Mesenchymal stem cell (in vitro differentiated cells and primary cell): ENCODE measurements at regions not wholly inside any gene's neighbourhood (a gene's known extent, or its start where the extent isn't known, plus 50 kb on each side); places are given as distances from the start of the nearest gene placed in this dataset.
"Not testable (repeated sequence)": the region's sequence is repeated elsewhere in the genome, so short reads cannot be mapped to it uniquely, and the experiment has no call there.

Experiments used
- DNase-seq: peaks from one replicate; pipeline ENCODE4 v3.0.0-alpha.2; 2013
- H2AFZ ChIP-seq: one replicate; pipeline ENCODE4 v1.6.1; 2013; ENCODE audit warnings: low read depth, mild to moderate bottlenecking, control low read depth, inconsistent platforms, low read length, moderate library complexity
- H2AK5ac ChIP-seq: 2 replicates; pipeline ENCODE4 v1.6.1; 2013; ENCODE audit warnings: low read length, moderate library complexity, mild to moderate bottlenecking, inconsistent platforms; ENCODE audit not compliant: severe bottlenecking
- H2BK120ac ChIP-seq: one replicate; pipeline ENCODE4 v1.6.1; 2013; ENCODE audit warnings: low read depth, mild to moderate bottlenecking, inconsistent platforms, low read length, moderate library complexity
- H2BK12ac ChIP-seq, 2 experiments: one replicate each; pipeline ENCODE4 v1.6.1; 2013; ENCODE audit warnings: inconsistent platforms in 2 of 2, low read length in 2 of 2, mild to moderate bottlenecking in 2 of 2, moderate library complexity in 2 of 2, control low read depth in 1 of 2
- H2BK15ac ChIP-seq: one replicate; pipeline ENCODE4 v1.6.1; 2013; ENCODE audit warnings: mild to moderate bottlenecking, low read depth, inconsistent platforms; ENCODE audit not compliant: poor library complexity, severe bottlenecking
- H2BK5ac ChIP-seq: 2 replicates; pipeline ENCODE4 v1.6.1; 2013; ENCODE audit warnings: low read depth, mild to moderate bottlenecking, low read length, control low read depth, inconsistent platforms; ENCODE audit not compliant: poor library complexity, severe bottlenecking
- H3K14ac ChIP-seq, 2 experiments: one replicate each; pipeline ENCODE4 v1.6.1; 2013; ENCODE audit warnings: inconsistent platforms in 2 of 2, low read length in 2 of 2, control low read depth in 1 of 2, mild to moderate bottlenecking in 1 of 2, moderate library complexity in 1 of 2
- H3K18ac ChIP-seq, 2 experiments: one replicate each; pipeline ENCODE4 v1.6.1; 2013; ENCODE audit warnings: inconsistent platforms in 2 of 2, low read length in 2 of 2, control low read depth in 1 of 2, low read depth in 1 of 2, mild to moderate bottlenecking in 1 of 2
- H3K23ac ChIP-seq, 2 experiments: one replicate each; pipeline ENCODE4 v1.6.1; 2013; ENCODE audit warnings: inconsistent platforms in 2 of 2, low read length in 2 of 2, mild to moderate bottlenecking in 2 of 2, moderate library complexity in 2 of 2, control low read depth in 1 of 2
- H3K27ac ChIP-seq: 2 replicates; pipeline ENCODE4 v1.5.1; 2013; ENCODE audit warnings: mild to moderate bottlenecking, moderate library complexity, low read length, control low read depth, inconsistent platforms; ENCODE audit not compliant: poor library complexity, severe bottlenecking
- H3K27me3 ChIP-seq, 2 experiments: 2 replicates each; pipeline versions ENCODE4 v1.6.1 to v1.7.0; 2013; ENCODE audit warnings: low read length in 2 of 2, mild to moderate bottlenecking in 2 of 2, moderate library complexity in 2 of 2, control low read depth in 1 of 2, inconsistent platforms in 1 of 2; ENCODE audit not compliant: control insufficient read depth in 1 of 2, insufficient read depth in 1 of 2
- H3K36me3 ChIP-seq, 2 experiments: 2 replicates each; pipeline versions ENCODE4 v1.6.1 to v1.7.0; 2013; ENCODE audit warnings: low read length in 2 of 2, control low read depth in 1 of 2, inconsistent platforms in 1 of 2, low read depth in 1 of 2, mild to moderate bottlenecking in 1 of 2; ENCODE audit not compliant: insufficient read depth in 2 of 2, control insufficient read depth in 1 of 2
- H3K4ac ChIP-seq, 2 experiments: one replicate each; pipeline ENCODE4 v1.6.1; 2013; ENCODE audit warnings: inconsistent platforms in 2 of 2, low read length in 2 of 2, mild to moderate bottlenecking in 2 of 2, moderate library complexity in 2 of 2, control low read depth in 1 of 2, low read depth in 1 of 2
- H3K4me1 ChIP-seq: 2 replicates; pipeline ENCODE4 v1.6.1; 2013; ENCODE audit warnings: low read depth, low read length, control low read depth; ENCODE audit not compliant: control insufficient read depth, insufficient read depth
- H3K4me2 ChIP-seq: 2 replicates; pipeline ENCODE4 v1.6.1; 2013; ENCODE audit warnings: low read length, mild to moderate bottlenecking, inconsistent platforms; ENCODE audit not compliant: poor library complexity, severe bottlenecking
- H3K4me3 ChIP-seq, 2 experiments: 2 replicates each; pipeline versions ENCODE4 v1.5.1 to v1.7.0; 2013; ENCODE audit warnings: low read length in 2 of 2, mild to moderate bottlenecking in 2 of 2, control low read depth in 1 of 2, low read depth in 1 of 2; ENCODE audit not compliant: insufficient read depth in 1 of 2
- H3K79me1 ChIP-seq: replicated peaks from 2 replicates; pipeline ENCODE4 v1.6.1; 2013; ENCODE audit warnings: mild to moderate bottlenecking, control low read depth, low read length, inconsistent platforms; ENCODE audit not compliant: poor library complexity, severe bottlenecking
- H3K9ac ChIP-seq: 2 replicates; pipeline ENCODE4 v1.7.0; 2013; ENCODE audit warnings: mild to moderate bottlenecking, low read length, moderate library complexity
- H3K9me3 ChIP-seq: 2 replicates; pipeline ENCODE4 v1.7.0; 2013; ENCODE audit warnings: mild to moderate bottlenecking, low read length; ENCODE audit not compliant: control insufficient read depth
- H4K8ac ChIP-seq: one replicate; pipeline ENCODE4 v1.6.1; 2013; ENCODE audit warnings: inconsistent platforms, mild to moderate bottlenecking, low read length, moderate library complexity
- H4K91ac ChIP-seq: one replicate; pipeline ENCODE4 v1.6.1; 2013; ENCODE audit warnings: mild to moderate bottlenecking, low read length, inconsistent platforms
- WGBS: methylation state at CpG from one replicate; pipeline ENCODE4 v1.1.7; 2013; ENCODE audit warnings: mixed read lengths; 5-methylcytosine and 5-hydroxymethylcytosine counted together

DNA sequence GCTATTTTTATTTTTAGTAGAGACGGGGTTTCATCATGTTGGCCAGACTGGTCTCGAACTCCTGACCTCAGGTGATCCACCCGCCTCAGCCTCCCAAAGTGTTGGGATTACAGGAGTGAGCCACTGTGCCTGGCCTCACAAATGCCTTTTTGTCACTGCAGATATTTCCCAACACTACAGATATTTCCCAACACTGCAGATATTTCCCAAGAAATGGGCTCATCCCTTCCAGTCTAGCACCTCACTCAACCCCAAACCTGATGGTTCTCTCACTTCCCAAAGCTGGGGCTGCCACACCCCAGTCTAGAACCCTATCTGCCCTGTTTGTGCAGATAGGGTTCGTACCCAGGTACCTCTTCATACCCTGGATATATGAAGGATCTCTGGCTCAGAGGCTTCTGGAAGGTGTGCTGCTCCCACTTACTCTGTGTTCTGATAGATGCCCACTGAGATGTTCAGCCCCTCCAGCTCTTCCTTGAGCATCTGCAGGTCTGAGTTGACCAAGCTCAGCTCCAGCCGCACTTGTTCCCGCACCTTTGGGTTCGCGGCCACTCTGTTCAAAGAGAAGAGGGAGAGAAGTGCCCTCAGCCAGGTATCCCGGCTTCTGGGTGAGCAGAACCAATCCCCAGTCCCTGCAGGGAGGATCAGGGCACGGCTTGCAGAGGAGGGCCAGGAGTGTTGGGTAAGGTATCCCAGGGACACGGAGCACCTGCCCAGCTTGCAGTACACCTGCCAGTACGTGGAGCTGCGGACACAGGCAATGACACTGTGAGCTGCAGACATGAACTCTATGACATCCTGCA, 265.1 kb downstream of the GOLGA6L6 start:
- not testable (repeated sequence) for H2BK15ac ChIP-seq, H3K79me1 ChIP-seq, H3K4me1 ChIP-seq

GRCh38 chr15:20275373-20275967, 266.1 kb downstream of the GOLGA6L6 start:
- H4K91ac ChIP-seq, H3K36me3 ChIP-seq, H3K27ac ChIP-seq, H3K14ac ChIP-seq, H2BK15ac ChIP-seq, H3K18ac ChIP-seq, H2AFZ ChIP-seq, H3K23ac ChIP-seq, H2BK5ac ChIP-seq, H3K4me2 ChIP-seq, H3K27me3 ChIP-seq, H3K4me3 ChIP-seq, H3K79me1 ChIP-seq, H4K8ac ChIP-seq, H3K4ac ChIP-seq, H2BK12ac ChIP-seq, DNase-seq, H2BK120ac ChIP-seq, H3K9ac ChIP-seq, H3K4me1 ChIP-seq, H2AK5ac ChIP-seq: not testable (repeated sequence)
- 49% methylated on average over 3 of the region's 5 CpGs for WGBS
- H3K9me3 ChIP-seq: peaks cover 19% of the 10 kb centered on the region

More for the DNA sequence above, 265.1 kb downstream of the GOLGA6L6 start:
- H2AK5ac ChIP-seq, DNase-seq, H3K27ac ChIP-seq, H3K4me2 ChIP-seq, H4K91ac ChIP-seq, H3K36me3 ChIP-seq, H3K4ac ChIP-seq, H3K9ac ChIP-seq, H3K18ac ChIP-seq, H3K4me3 ChIP-seq, H2AFZ ChIP-seq, H3K27me3 ChIP-seq, H2BK120ac ChIP-seq, H4K8ac ChIP-seq, H3K14ac ChIP-seq, H3K23ac ChIP-seq, H2BK5ac ChIP-seq, H2BK12ac ChIP-seq: not testable (repeated sequence)
- 72% methylated on average over 13 of the region's 13 CpGs for WGBS
- peaks cover 22% of the 10 kb centered on the region for H3K9me3 ChIP-seq

DNA sequence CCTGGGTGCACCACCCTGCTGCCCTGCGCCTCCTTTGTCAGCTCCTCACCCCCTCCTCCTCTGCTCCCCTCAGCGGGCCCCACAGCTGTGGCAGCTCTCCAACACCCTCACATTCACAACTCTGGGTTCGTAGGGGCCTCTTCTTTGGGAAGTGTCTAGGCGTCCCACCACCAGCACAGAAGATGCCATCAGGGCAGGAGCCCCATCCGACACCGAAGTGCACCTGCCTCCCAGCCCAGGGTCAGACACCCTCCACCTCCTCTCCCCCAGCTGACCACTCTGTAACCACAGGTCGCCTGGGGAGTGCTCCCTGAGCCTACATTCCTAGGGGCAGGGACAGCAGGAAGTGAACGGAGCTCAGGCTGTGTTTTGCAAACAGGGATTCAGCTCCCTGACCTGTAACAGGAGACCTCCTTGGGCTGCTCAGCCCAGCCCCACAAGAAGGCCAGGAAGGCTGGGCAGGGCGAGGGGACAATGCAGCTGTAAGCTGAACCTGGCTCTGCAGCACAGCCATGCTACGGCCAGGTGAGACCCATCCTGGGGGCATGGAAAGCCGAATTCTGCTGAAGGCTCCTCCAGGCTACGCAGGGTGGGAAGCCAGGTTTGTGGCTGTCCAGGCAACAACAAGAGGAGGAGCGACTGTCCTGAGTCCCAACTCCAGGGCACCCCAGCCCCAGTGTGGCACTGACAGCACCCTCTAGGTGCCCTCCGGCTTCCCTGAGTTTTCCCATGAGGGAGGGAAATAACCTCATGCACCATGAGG, 269.0 kb downstream of the GOLGA6L6 start:
- no peaks in the 10 kb centered on the region for H3K27me3 ChIP-seq
- no peak overlapping the region for H3K4me3 ChIP-seq
- H2AFZ ChIP-seq: no peak overlapping the region
- H3K4ac ChIP-seq: no peak overlapping the region
- no peak overlapping the region for H3K14ac ChIP-seq
- H3K9ac ChIP-seq: no peak overlapping the region
- H3K79me1 ChIP-seq: no peaks in the 10 kb centered on the region
- H2BK5ac ChIP-seq: no peak overlapping the region
- no peak overlapping the region for H2AK5ac ChIP-seq
- no peak for DNase-seq
- WGBS: 71% methylated on average over 14 of the region's 14 CpGs
- no peak overlapping the region for H3K23ac ChIP-seq
- H3K18ac ChIP-seq: no peak overlapping the region
- H3K4me2 ChIP-seq: no peak overlapping the region
- H3K4me1 ChIP-seq: no peaks in the 10 kb centered on the region
- no peak overlapping the region for H2BK12ac ChIP-seq
- no peaks in the 10 kb centered on the region for H3K36me3 ChIP-seq
- no peak overlapping the region for H2BK120ac ChIP-seq
- H3K9me3 ChIP-seq: peaks cover 11% of the 10 kb centered on the region
- no peak overlapping the region for H2BK15ac ChIP-seq
- no peak overlapping the region for H4K91ac ChIP-seq
- H3K27ac ChIP-seq: no peak overlapping the region
- no peak overlapping the region for H4K8ac ChIP-seq

DNA sequence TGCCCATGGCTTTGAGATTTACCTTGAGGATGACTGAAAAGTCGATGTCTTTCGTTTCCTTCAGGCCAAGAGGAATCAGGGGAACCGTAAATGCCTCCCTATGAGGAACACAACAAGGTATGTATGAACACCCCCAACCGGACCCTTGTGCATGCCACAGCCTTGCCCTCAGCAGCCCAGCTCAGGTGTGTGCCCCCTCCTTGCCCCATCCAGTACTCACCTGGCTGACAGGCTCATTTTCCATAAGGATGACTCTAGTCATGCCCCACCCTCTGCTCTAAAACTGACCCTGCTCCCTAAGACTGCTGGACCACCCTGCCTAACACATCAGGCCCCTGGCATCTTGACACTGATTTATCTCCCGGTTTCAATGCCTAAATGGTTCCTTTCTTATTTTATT, 270.0 kb downstream of the GOLGA6L6 start:
- H3K23ac ChIP-seq: no peak overlapping the region
- H3K4ac ChIP-seq: no peak overlapping the region
- no peak overlapping the region for H3K18ac ChIP-seq
- H2BK15ac ChIP-seq: no peak overlapping the region
- no peak overlapping the region for H3K4me2 ChIP-seq
- no peak overlapping the region for H2AK5ac ChIP-seq
- no peak overlapping the region for H3K14ac ChIP-seq
- no peaks in the 10 kb centered on the region for H3K79me1 ChIP-seq
- peaks cover 6% of the 10 kb centered on the region for H3K9me3 ChIP-seq
- no peaks in the 10 kb centered on the region for H3K27me3 ChIP-seq
- no peak overlapping the region for H3K9ac ChIP-seq
- no peak overlapping the region for H3K27ac ChIP-seq
- no peak overlapping the region for H2BK5ac ChIP-seq
- H4K91ac ChIP-seq: no peak overlapping the region
- no peak overlapping the region for H3K4me3 ChIP-seq
- no peak overlapping the region for H2BK12ac ChIP-seq
- no peak overlapping the region for H2AFZ ChIP-seq
- no peaks in the 10 kb centered on the region for H3K4me1 ChIP-seq
- H4K8ac ChIP-seq: no peak overlapping the region
- no peak overlapping the region for H2BK120ac ChIP-seq
- no peak for DNase-seq
- H3K36me3 ChIP-seq: no peaks in the 10 kb centered on the region
- WGBS: 54% methylated on average over 5 of the region's 5 CpGs
